Activated CD4-positive, alpha-beta T cell treated with anti-CD3 and anti-CD28 coated beads, Interleukin-2, Interleukin-6, amounts not matched to agents 100 ng/mL and 50 ng/mL, durations not matched to agents 16 hours and 8 hours (primary cell): ENCODE measurements at regions not wholly inside any gene's neighbourhood (a gene's known extent, or its start where the extent isn't known, plus 50 kb on each side); places are given as distances from the start of the nearest gene placed in this dataset.
"Not testable (repeated sequence)": the region's sequence is repeated elsewhere in the genome, so short reads cannot be mapped to it uniquely, and the experiment has no call there.

ENCODE experiments used
- DNase-seq: peaks from one replicate; pipeline ENCODE4 v3.0.0-alpha.2; 2020

DNA sequence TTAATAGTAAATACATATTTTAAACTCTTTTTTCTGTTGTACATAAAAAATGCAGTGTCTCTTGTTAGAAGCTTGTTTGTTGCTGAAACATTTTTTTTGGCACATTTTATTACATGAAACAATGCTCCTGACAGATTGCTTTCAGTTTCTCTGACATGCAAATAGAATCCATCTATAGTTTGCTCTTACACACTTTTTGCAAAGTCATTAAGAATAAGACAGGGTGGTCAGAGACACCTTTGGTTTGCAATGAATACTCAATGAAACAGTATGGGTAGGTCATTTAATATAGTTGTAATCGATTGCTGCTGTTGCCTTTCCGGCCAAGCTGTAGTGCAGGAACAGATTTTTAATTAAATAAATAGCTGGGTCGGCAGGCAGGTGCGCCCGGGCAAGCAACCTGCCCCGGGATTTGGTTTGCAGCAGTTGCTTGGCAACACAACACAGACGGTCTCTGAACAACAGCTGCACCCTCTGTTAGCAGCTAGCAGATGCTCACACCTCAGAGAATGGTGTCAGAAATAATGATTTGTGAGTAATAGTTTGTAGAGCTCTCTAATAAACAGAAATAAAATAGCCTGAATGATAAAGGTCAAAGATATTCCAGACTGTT lies 115.7 kb upstream of the CACNA2D1 start:
- DNase-seq = no peak

GRCh38 chr7:82549616-82550285 lies 106.2 kb upstream of the CACNA2D1 start:
- DNase-seq = no peak

GRCh38 chr7:82548141-82548688 lies 104.6 kb upstream of the CACNA2D1 start:
- DNase-seq = no peak

DNA sequence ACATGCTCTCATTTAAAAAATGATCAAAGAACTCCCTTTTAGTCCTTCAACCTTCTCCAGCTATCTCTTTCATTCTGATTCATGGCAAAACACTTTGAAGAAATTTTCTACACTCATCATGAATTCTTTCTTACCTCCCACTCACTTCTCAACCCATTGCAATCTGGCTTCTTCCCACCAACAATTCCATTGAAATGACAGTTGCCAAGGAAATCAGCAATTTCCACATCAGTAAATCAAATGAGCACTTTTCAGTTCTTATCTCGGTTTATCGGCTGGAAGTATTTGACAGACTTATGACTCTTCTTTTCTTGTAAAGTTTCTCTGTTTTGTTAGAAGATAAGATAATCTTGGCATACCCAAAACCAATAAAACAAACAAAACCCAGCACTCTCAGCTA lies 99.1 kb upstream of the CACNA2D1 start:
- DNase-seq = no peak

DNA sequence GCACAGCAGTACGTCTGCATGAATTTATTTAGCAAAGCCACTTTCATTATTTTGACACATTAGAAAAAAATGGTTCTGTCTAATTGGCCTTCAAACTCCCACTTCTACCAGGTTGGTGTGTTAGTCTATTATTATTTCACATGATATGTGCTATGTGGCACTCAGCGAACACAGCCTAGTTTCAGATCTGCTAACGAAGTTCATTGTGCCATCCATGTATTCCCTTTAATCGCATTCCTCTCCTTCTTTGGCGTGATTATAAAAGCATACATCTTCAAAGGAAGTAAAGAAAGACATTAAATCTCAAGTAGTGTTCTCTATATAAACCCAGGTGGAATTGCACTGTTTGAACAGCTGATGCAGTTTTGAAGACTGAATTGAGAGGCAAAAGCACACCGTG lies 96.4 kb upstream of the CACNA2D1 start:
- no peak for DNase-seq

DNA sequence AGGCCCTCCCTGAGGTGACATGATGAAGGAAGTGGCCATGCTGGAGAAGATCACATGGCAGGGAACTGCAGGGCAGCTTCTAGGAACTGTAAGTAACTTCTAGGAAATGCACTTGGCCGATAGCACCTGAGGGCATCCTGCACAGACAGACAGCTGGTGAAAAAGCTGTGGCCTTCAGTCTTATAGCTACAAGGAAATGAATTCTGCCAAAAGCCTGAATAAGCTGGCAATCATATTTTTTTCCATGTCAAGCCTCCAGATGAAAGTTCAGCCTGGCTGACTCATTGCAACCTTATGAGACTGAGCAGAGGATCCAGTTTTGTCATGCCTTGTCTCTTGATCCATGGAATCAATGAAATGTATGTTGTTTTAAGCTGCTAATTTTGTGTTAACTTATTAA lies 91.1 kb upstream of the CACNA2D1 start:
- no peak for DNase-seq

GRCh38 chr7:82530361-82530760 lies 86.8 kb upstream of the CACNA2D1 start:
- DNase-seq = no peak

- DNase-seq = no peak
Observed at GRCh38 chr7:82528577-82529310, 85.2 kb upstream of the CACNA2D1 start.

GRCh38 chr7:82527851-82528250 lies 84.3 kb upstream of the CACNA2D1 start:
- no peak for DNase-seq

GRCh38 chr7:82521906-82522445 lies 78.4 kb upstream of the CACNA2D1 start:
- no peak for DNase-seq

- DNase-seq = no peak
Observed at GRCh38 chr7:82517050-82517449, 73.5 kb upstream of the CACNA2D1 start.

DNA sequence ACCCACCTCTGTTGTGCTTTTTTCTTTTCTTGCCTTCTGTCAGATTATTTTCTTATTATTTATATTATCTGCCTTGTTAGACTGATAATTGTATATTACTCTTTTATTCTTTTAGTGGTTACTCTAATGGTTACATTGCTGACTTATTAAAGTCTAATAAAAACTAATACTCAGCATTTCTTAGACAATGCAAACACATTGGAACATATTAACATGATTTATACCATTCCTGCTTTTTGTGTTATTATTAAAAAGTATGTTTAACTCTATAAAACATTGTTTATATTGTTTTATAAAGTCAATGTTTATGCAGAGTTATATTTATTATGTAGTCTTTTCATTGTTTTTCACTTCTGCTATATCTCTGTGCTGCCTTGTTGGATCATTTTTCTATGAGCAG lies 68.0 kb upstream of the CACNA2D1 start:
- DNase-seq = no peak

DNA sequence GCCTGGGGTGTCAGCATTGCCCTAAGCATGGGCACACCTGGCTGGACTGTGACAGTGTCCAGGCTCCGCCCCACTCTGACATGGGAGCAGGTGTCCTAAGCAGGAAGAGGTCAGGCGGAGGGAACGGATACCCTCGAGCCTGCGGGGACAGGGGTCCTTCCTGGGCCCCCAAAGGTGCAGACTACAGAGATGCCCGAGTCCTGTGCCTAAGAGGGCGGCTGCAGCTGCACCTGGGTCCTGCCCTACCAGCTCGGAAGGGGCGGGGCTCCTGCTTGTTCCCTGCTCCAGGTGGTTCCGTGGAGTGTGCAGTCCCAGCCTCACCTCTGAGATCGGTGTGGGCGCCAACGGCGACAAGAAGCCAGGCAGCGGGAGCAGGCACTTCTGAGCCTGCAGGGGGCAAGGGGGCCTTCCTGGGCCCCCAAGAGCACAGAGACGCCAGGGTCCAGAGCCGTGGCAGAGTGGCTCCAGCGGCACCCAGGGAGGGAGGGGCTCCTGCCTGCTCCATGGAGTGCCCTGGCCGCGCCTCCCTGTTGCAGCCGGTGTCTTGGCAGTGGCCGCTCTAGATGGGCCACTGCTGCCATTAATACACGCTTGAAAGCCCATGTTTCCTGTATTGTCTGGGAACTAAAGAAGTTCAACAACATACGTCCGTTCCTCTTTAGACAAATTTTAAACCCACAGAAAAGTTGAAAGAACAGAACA lies 64.5 kb upstream of the CACNA2D1 start:
- DNase-seq = no peak

- no peak for DNase-seq
Observed at GRCh38 chr7:82507365-82507975, 63.9 kb upstream of the CACNA2D1 start.

GRCh38 chr7:82506702-82507101 lies 63.1 kb upstream of the CACNA2D1 start:
- no peak for DNase-seq

DNA sequence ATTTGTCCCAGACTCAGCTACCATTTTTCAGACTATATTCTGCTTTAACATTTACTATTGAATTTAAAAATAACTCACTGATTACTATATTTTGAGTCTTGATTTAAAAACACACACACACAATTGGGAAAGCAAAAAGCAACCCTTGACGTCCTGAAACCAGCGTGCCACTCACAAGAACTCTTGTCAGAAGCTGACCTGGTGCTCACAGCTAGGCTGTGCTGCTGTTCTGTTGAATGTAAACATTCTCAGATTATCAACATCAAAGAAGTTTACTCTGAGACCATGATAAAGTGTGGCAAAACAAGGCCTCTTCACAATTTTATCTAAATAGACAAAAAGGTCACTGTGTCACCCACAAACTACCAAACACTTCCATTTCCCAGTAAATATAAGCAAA lies 62.6 kb upstream of the CACNA2D1 start:
- no peak for DNase-seq

DNA sequence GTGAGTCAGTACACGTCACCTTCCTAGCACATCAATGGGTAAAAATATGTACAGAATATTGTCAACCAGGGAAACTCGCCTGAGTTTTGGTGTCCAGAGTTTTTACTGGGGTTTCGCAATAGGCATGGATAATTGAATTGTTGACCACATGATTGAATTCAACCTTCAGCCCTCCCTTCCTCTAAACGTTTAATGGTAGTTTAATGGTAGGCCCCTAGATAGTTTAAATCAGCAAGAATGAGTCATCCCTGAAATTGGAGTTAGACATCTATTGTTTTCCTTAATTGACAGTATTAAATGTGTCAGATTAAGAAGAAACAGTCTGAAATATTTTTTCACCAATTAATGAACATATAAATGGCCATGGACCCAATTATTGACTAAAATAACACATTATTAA lies 57.8 kb upstream of the CACNA2D1 start:
- no peak for DNase-seq

DNA sequence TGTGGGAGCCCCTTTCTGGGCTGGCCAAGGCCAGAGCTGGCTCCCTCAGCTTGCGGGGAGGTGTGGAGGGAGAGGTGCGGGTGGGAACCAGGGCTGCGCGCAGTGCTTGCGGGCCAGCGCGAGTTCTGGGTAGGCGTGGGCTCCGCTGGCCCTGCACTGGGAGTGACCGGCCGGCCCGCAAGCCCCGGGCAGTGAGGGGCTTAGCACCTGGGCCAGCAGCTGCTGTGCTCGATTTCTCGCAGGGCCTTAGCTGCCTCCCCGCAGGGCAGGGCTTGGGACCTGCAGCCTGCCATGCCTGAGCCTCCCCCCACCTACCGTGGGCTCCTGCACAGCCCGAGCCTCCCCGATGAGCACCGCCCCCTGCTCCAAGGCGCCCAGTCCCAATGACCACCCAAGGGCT lies 56.0 kb upstream of the CACNA2D1 start:
- DNase-seq = not testable (repeated sequence)

DNA sequence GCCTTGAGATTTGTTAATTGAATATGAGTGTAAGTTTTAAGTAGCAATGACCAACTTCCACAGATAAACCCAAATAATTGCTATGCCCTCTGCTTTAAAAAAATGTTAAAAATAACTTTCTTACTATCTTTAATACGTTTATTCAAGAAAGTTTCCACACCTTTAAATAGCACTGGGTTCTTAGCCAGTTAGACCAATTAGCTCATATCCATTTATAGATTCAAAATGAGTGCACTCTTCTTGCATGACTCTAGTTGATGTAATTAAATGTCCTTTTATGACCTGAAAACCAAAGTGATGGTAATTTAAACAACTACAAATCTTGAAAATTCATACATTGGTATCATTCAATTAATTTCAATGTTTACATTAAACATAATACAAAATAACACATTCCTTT lies 50.8 kb upstream of the CACNA2D1 start:
- DNase-seq = no peak
